HG02571 (cell line): ENCODE measurements at regions not wholly inside any gene's neighbourhood (a gene's known extent, or its start where the extent isn't known, plus 50 kb on each side); places are given as distances from the start of the nearest gene placed in this dataset.
"Not testable (repeated sequence)": the region's sequence is repeated elsewhere in the genome, so short reads cannot be mapped to it uniquely, and the experiment has no call there.

Experiments used
- ATAC-seq: cut with Tn5 transposase; IDR thresholded peaks from one replicate; pipeline ENCODE4 v1.9.1; 2021; ENCODE audit warnings: mild to moderate bottlenecking, moderate library complexity; ENCODE audit not compliant: unreplicated experiment

GRCh38 chr5:138649316-138649720, 74.1 kb upstream of the HSPA9 start:
- no peak for ATAC-seq

GRCh38 chr5:138648841-138649240, 73.6 kb upstream of the HSPA9 start:
- no peak for ATAC-seq

GRCh38 chr5:138647794-138648410, 72.7 kb upstream of the HSPA9 start:
- ATAC-seq, result no peak

DNA sequence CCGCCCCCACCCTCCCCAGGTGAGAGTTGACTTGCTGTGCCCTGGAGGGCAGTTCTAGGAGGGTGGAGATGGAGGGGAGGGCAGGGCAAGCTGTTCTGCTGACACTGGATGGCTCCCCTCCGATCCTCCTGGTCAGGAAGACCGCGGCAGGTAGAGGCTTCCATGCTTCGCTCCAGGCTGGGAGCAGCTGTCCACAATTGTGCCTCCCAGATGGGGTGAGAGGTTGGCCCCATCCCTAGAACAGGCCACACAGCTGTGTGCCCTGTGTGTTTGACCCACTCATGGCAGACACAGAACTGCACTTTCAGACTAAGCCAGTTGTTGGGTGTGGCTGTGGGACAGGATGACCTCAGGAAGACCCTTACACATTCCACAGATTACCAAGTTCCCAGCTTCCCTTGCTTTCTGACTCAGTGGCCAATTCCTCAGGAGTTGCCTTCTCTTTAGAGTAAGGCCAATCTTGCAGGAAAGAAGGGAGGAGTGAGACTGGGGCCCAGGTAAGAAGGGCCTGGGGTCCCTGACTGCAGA, 72.1 kb upstream of the HSPA9 start:
- ATAC-seq, result no peak

GRCh38 chr5:138646671-138647070, 71.5 kb upstream of the HSPA9 start:
- ATAC-seq, result no peak

DNA sequence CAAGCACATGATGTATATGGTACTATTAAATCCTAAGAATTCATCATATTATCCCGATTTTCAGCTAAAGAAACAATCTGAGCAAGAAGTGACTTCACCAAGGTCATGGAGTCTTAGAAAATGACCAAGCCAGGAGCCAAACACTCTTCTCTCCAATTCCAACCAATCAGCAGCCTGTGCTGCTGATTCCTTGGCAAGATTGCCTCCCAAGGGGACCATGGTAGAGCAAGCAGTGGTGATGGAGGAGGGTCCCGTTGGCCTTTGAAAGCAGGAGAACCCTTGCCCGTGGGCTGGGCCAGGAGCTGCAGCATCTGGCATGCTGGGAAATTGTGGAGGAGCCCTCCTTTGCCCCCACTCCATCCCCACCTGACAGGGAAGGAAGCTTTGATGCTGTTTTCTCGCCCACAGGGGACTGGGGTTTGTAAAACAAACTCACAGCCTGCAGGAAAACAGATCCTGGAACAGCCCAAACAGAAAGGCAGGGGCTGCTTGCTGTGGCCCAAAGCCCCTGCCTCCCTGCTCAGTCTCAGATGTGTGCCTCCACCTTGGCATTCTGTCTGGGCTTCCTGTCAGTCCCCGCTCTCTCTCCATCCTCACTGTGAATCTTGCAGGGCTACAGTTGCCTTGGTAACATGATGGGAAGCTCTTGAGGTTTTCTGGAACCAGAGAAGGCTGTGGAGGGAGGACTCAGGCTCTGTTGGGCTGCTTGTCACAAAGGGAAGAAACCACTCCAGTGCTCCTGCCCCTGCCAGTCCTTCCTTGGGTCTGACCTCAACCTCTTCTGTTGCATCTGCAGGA, 70.8 kb upstream of the HSPA9 start:
- ATAC-seq, result no peak

DNA sequence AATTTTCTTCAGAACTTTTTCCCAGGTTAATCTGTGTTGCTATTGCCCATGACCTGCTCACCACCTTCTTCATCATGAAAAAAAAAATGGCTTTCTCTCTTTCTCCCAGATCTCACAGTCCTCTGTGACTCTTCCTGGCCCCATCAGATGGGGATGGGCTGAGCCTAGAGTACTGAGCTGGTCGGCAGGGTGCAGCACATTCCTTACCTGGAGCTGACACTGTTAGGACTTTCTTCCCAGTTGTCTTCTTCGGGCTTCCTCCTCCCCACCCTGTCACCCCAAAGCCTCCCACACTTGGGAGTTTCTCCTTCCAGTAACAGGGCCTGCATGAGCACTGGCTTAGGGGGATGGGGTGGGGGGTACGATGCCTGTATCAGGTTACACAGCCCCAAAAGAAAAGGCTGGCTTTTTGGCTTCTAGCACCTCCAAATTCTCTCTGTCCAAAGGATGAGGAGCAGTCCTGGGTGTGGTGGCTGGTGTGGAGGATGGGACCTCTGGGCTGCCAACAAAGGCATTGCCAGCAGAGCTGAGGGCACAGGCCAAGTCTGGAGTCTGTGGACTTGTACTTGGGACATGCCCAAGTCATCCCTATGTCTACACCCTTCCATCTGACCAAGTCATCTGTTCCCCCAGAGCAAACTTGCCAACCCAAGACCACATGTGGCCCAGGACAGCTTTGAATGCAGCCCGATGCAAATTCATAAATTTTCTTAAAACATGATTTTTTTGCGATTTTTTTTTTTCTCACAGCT, 68.0 kb upstream of the HSPA9 start:
- ATAC-seq, result no peak

DNA sequence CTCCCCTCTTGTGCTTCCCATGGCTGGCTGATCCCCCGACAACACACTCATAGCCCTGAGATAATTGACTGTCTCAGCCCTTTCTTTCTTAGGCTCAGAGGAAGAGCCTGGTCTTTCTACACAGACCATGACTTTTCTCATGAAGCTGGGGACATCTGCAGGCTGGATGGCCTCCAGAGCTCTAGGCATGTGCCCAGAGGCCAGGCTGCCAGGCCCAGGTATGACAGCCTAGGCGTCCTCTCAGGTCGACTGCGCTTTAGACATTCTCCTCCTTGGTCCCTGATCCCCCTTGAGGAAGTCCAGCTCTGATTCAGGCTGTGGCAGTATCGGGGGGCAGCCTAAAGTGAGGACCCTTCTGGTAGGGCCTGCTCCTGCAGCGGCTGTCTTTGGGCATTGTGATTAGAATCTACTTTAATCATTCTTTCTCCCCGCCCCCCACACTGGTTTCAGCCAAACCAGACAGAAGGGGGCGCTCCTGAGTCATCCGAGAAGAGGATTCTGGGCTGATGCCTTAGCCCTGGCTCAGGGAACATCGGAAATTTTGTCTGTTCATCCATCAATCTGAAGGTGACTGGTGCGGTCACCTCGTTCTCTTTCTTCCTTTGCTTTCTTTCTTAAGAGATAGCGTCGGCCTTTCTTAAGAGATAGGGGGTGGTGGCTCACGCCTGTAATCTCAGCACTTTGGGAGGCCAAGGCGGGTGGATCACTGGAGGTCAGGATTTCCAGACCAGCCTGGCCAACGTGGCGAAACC, 66.5 kb upstream of the HSPA9 start:
- no peak for ATAC-seq

DNA sequence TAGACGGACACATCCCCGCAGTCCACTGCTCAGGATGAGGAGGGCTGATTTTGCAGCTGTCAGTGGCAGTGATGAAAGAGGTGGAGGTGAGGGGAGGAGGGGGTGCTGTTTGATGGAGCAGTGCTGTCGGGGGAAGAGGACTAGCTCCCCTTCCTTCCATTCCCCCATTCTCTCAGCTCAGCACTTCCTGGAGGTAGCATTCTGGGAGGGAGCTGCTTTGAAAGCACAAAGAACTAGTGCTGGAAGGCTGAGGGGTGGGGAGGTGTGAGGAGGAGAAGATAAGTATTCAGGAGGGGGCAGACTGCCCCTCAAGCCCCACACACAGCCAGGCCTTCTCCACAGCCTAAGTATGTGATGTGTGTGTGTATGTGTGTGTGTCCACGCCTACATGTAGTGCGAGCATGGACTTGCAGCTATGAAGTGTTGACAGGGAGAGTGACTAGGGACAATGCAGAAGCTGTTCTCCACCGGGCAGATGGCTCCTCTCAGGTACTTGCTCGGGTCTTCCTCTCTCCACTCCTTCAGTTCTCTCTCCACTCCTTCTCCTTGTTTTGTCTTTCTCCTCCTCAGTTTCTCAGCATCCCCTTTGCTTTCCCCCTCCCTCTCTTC, 65.5 kb upstream of the HSPA9 start:
- ATAC-seq, result no peak

DNA sequence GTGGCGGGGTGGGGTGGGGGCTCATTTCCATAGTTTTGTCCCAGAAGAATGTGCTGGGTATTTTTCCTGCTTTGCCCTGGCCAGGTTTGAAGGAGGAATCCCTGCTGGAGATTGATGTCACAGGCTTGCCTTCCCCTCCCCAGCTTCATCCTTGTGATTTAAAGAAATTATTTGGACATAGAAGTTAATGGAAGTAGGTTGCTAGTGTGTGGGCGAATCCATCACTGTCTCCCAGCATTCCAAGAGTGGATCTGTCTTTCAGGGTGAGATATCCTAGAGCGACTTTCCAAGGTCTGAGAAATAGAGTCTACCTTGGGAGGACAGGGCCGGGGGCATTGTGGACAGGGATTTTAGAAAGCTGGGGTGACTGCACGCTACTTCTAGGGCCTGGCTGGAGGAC, 64.9 kb upstream of the HSPA9 start:
- ATAC-seq, result no peak

GRCh38 chr5:138639326-138639725, 64.1 kb upstream of the HSPA9 start:
- no peak for ATAC-seq

DNA sequence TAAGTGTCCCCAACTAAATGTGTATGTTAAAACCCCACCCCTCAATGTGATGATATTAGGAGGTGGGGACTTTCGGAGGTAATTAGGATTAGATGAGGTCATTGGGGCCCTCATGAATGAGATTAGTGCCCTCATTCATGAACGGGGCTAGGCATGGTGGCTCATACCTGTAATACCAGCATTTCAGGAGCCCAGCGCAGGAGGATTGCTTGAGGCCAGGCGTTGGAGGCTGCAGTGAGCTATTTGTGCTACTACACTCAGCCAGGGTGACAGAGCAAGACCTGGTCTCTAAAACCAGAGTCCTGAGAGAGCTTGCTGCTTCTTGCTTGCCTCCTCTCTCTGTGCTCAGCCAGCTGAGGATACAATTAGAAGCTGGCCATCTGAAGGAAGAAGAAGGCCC, 62.1 kb upstream of the HSPA9 start:
- no peak for ATAC-seq

GRCh38 chr5:138636398-138636944, 61.3 kb upstream of the HSPA9 start:
- ATAC-seq, result no peak

DNA sequence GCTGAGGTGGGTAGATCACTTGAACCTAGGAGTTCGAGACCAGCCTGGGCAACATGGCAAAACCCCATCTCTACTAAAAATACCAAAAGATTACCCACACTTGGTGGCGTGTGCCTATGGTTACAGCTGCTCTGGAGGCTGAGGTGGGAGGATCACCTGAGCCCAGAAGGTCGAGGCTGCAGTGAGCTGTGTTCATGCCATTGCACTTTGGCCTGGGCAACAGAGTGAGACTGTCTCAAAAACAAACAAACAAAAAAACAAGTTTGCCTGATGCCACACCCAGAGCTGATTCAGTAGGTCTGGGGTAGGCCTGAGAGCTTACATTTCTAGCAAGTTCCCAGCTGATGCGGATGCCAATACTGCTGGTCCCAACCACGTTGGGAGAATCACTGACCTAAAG, 60.5 kb upstream of the HSPA9 start:
- no peak for ATAC-seq

DNA sequence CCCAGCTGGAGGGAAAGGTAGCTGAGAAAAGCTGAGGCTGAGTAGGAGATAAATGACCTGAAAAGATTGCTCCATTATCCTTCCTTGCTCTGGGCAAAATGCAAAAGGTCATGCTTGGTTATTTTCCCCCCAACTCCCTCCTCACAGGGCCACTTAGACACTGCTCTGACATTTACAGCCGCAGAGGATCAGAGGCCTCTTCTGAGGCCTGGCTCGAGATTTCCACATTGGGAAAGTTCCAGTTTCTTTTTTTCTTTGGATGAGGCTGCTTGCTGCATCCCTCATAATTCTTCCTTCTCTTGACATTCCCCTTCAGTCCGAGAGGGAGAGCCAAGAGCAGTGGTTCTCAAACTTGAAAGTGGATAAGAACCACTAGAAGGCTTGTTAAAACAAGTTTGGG, 60.1 kb upstream of the HSPA9 start:
- no peak for ATAC-seq

GRCh38 chr5:138634804-138635203, 59.6 kb upstream of the HSPA9 start:
- ATAC-seq, result not testable (repeated sequence)

- ATAC-seq, result no peak
Measured at GRCh38 chr5:138632900-138633489, 57.8 kb upstream of the HSPA9 start.

- ATAC-seq, result no peak
Measured at GRCh38 chr5:138631096-138631928, 56.1 kb upstream of the HSPA9 start.

DNA sequence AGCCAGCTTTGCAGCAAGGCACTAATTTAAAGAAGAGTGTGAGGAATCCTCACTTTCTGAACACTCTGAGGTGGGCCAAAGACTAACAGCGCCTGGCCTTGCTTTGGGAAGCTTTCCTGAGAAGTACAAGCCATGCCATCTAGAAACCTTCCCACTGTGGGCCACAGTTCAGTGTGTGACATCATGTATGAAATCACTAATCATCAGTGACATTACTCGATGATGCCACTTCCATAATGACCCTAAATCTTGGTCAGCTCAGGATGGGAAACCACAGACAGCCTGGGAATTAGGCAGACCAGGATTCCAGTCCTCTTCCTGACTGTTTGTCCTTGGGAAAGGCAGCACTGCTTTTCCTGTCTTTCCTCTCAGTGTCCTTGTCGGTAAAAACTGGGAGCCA, 54.2 kb upstream of the HSPA9 start:
- ATAC-seq, result no peak
